ENCODE measurements at regions not wholly inside any gene's neighbourhood (a gene's known extent, or its start where the extent isn't known, plus 50 kb on each side); places are given as distances from the start of the nearest gene placed in this dataset.

DNA sequence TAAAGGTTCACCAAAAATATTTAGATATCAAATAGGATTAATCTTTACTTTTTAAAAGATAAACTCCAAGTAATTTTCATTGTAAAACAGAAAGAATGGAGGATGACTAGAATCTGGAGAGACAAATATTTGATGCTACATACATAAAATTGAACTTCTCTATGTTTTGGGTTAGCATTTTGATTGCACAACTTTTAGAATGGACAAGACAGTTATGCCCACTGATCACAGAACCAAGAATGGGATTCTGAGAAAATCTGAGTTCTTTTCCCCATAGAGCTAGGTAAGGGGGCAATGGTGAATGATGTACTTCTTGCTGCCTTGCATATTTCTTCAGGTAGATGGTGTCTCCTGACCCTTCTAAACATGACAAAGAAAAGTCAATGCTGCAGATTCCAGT is 191.2 kb upstream of the ZEB2 start:
- no peak for ATAC-seq

DNA sequence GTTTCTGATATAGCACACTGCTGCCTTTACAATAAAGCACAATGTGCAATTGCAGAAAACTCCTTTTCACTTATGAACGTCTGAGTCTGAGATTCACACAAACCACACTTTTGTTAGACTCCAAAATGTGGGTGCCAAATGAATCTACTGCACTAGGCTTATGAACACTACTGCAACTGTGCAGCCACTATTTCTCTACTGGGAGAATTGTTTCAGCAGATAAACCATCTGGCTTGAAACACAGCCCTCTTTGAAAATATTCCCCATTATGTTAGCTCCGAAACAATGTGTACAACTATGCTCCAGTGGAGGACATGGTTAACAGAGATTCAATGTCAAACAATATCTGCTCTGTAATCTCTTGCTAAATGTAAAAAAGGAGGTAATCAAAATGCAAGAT is 188.7 kb upstream of the ZEB2 start:
- no peak for ATAC-seq

DNA sequence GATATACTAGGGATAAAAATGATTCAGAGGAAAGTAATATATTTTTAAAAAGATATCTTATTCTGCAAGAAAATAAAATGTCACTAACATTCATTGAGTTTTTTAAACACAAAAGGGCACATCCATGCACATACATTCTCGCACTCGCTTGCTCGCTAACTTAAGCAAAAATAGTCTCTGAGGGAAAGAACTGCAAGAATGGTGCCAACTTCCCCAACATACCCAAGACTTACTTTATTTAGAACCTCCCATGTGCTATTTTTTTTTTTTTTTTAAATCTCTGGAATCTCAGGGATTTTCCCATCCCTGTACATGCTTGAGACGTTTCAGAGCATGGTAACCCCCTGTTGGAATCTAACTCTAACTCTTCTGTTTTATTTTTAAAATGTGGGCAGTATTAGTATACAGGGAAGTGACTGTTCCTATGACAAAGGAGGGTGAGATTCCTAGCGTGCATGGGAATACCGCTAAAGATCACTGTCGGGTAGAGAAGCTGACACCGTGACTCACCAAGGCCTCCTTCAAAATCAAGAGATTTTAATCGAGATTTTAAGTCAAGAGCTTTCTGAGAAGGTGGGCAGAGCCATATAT is 187.9 kb upstream of the ZEB2 start:
- ATAC-seq, result no peak

DNA sequence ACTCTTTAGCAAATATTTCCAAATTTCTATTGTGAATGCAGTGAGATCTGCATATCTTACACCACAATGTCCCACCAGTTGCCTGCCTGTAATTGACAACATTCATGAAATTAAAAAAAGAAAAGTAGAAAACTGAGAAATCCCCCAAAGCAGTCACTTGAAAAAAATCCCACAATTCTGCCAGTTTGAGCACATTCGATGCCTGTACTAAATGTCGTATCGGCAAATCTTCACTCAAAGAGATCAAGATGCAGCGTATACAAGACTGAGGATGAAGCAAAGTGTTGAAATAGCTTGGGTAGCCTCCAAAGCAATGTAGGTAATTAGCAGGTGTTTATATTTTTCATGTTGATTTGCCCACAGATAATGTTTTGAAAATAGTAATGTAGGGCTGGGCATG is 186.7 kb upstream of the ZEB2 start:
- ATAC-seq, result no peak

DNA sequence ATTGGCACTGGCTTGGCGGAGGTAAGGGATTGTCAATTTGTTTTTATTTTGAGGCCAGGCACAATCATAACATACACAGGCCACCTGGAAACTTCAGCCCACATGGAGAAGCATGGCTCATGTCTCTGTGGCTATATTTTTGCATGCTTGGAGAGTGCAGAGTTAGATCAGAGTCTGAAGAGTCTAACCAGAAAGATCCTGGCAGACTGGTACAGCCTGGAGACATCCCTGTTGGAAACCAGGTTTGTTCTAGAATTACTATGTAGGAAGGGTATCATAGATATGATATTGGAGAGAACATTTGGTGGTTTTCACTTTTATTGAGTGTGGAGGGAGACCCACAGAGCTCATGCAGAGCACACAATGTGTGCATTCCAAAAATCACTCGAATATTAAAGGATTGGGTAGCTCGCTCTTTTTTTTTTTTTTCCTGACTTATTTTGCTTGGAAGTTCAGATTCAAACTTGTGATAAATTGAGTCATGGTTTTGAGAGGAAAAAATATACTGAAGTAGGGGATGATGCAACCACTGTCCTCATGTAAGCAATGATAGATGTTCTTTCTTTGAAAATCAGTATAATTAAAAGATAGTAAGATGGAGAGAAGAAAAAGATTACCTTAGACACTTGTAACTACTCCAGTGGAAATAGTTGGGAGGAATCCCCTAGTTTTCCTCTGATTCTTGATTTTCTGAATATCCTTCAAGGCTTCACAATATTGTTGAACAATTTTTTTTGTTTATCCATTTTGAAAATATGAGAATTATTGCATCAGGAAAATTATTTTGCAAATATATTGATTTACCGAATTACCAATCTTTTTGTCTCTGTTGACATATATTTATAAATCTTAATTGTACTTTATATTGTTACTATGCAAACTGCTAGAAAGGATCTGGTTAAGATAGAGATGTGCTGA is 185.7 kb upstream of the ZEB2 start:
- no peak for ATAC-seq

DNA sequence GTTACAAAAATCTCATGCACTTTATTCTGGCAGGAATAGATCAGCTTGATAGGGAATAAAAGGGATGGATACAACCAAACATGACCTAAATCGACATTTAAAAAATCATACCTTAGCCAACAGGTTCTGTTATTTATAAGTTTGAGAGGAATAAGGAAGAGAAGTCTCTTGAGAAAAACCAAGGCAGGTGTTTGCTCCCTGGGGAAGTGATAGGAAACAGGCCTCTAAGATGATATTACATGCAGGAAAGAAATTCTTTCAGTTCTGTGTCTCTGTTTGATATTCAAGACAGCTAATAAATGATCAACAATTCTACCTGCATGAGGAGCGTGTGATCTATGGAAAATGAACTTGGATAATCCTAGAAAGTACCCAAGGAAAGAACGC is 184.8 kb upstream of the ZEB2 start:
- no peak for ATAC-seq

DNA sequence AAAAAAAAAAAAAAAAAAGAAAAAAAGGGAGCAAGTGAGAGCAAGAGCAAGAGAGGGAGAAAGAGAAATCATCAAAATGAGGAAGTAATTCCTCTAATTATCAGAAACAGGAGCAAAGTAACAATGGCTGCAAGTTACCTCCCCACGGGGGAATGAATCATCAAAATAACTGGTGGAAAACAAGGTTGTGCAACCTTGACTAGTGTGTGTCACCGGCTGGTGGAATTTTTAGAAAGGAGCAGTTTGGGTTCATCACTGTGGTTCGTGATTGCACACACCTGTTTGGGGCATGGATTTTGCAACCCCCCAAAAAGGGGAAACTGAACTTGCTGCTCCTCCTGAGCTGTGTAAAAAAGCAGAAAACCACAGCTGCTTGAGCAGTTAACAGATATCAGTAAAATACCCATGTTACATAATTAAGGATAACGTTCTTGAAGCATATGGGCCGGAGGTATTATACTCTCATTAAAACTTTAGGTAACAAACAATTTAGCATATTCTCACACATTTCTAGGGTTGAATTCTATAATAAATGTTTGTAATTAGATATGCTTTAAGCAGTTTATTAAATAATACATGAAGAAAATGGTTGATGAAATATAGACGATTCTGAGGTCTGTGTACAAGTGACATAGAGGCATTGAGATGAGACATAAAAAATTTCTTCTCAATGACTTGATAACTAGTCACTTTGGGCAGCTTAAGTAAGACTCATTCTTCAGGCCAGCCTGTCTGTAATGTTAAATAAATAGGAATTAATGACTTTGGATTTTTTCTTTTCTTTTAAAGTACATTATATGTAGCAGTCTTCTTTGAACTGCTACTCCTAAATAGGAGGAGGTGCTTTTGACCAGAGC is 184.2 kb upstream of the ZEB2 start:
- peak; percentile 28 to 51 for ATAC-seq

DNA sequence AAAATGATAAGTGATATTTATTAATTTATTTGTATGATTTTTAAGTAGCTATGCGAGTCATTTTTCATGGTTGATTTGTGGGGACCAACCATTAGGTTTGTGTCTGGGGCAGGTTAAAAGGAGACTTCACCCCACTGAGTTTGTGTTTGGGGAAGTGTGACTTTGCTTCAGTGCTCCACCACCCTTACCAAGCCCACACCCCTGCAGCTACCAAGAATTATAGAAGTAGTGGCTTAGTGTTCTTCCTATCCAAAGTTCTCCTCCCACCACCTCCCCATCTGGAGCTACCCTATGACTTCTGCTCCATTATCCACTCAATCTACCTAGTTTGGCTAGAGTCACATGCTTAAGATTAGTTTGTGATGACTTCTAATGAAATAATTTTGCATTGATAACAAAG is 182.1 kb upstream of the ZEB2 start:
- no peak for ATAC-seq

DNA sequence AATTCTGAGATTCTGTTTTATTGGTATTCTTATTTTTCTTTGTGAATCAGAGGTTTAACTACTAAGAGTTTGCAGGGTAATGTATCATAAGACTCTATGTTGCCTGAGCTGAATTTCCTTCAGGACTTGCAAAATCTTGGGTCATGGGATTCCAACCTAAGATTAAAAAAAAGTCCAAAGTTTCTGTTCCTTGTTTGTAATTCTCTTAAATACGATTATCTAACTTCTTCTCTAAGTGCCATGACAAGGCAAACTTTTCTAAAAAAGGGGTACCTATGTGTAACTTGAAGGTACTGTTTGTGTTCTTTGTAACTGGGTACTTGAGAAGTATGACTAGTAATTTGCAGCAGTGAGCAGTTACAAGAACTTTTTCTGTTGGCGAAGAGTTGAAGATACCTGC is 181.3 kb upstream of the ZEB2 start:
- ATAC-seq, result no peak

DNA sequence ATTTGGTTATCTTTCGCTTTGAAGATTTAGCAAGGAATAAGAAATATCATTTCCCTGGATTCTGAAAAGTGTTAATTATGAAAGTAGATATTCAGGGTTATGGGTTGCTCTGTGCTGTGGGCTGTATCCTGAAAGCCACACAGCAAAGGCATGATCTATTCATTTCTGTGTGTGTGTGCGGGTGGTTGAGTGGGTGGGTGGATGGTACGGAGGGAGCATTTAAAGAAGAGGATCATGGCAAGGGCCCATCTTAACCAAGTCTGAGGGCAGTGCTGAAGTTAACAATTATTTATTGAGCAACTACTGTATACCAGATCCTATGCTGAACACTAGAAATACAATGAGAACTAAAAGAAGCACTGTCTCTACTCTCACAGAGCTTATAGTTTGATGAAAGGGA is 178.2 kb upstream of the ZEB2 start:
- no peak for ATAC-seq

DNA sequence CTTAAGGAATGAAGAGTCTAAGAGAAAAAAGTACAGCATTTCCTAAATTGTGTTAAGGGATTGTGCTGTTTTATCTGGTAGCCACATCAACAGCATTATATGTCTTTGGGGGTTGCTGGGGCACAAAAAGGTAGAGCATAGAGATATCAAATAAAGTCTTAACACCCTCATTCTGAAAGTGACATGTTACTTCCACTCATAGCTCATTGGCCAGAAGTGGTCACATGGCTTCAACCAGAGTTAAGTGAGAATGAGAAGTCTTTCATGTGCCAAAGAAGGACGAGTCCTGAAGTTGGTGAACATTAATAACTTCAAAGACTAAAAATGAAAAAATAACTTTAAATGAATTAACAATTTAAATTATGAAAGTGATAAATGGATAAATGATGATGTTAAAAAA is 175.7 kb upstream of the ZEB2 start:
- no peak for ATAC-seq

DNA sequence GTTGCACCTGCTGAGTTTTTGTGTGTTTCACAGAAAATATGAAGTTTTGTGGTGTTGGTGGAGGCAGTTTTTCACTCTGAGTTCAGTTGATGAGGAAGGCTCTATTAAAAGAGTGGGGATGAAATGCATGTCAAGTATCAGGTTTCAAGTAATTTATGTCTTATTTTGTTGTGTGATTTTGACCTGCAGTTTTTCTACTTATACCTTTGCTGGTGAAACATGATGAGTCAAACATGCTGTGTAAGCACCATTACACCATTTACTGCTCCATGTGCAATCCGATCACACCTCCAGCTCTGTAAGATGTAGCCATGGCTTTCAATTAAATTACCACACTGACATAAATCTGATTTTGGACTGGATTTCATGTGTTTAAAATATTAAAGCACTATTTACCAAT is 174.5 kb upstream of the ZEB2 start:
- no peak for ATAC-seq

DNA sequence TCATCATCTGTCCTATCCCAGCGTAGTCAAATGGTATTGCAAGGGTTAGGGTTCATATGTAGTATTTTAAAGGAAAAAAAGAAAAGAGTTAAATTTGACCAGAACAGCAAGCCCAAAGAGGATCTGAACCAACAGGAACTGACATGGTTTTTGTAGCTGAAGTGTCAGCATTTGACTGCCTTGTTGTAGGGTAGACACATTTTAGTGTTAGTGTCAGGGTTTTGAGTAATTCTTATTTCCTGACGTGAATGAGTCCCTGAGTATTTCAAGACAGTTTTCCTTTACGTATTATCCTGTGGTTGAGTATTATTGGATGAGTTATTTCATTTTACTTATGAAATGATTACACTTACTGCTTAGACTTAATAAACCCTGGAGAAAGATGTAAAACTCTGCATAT is 173.3 kb upstream of the ZEB2 start:
- ATAC-seq, result no peak

DNA sequence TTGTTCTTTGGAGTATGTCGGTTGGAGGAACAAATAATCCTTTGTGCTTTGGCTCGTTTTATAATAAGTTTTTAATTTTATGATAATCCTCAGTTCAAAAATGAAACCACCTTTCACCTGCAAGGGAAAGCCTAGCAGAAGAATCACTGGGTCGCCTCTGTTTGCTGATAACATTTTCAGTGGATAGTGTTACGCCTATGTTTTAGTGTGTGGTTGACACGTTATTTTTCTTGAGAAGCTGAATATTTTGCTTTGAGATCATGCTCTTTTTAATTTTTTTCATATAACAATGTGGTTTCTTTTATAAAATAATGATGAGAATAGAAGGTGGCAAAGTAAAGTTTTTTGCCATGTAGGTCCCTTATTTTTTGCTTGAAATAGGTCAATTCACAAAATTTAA is 172.7 kb upstream of the ZEB2 start:
- ATAC-seq, result no peak

DNA sequence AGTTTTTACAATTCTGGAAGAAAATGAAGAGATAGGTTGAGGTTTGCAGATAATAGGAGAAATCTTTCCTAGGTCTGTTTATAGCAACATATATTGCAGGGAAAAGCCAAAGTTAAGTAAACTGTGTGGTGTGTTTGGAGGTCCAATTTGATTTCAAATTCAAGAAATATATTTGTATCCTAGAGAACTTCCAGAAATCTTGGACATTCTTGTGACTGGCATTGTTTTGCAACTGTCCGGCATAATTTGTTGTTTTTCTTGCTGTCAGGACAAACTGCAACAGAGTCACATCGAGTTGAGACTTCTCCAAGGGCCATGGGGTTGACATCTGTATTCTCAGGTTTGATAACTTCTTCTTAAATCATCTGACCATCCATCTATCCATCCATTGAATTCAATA is 170.9 kb upstream of the ZEB2 start:
- no peak for ATAC-seq

DNA sequence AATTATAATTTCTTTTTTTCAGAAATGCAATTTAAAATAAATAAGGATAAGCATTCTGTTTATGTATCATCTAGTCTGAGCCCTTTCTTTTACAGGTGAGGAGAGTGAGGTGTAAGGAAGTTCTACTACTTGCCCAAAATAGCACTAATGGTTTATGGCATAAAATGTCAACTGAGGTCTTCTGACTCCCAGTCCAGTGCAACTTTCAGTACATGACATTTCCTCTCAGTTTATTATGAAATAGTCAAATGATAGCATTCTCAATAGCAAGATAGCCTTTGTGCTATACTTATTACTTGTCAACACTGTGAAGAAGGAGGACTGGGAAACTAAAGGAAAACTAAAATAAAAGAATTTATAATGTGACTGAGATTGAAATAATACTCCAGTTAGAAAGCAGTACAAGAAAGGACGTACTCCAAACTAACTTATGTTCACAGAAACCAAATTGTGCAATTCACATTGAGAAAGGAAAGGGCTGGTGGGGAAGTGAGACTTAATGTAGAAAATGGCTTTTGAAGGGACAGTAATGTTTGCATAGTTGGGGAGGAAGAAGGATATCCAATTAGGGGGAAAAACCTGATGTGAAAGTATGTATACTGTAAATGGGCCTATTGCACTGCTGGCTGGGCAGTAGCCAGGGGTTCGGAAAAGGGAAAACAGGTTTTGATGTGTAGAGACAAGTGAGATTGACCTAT is 166.7 kb upstream of the ZEB2 start:
- no peak for ATAC-seq

DNA sequence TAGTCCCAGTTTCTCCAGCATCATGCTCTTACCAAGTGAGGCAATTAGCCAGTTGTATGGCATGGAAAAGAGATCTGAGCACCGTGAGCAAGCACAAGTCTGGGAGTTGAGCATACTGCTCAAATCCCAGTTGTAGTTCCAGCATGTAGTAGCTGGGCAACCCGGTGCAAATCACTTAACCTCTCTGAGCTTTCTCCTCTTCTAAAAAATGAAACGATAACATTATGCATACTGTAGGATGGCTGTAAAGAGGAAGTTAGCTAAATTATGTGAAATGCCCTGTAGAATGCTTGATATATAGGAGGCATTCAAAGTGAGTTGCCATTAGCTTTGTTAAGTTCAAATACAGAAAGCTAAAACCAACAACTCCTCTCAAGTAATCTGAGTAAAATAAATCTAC is 164.0 kb upstream of the ZEB2 start:
- no peak for ATAC-seq

DNA sequence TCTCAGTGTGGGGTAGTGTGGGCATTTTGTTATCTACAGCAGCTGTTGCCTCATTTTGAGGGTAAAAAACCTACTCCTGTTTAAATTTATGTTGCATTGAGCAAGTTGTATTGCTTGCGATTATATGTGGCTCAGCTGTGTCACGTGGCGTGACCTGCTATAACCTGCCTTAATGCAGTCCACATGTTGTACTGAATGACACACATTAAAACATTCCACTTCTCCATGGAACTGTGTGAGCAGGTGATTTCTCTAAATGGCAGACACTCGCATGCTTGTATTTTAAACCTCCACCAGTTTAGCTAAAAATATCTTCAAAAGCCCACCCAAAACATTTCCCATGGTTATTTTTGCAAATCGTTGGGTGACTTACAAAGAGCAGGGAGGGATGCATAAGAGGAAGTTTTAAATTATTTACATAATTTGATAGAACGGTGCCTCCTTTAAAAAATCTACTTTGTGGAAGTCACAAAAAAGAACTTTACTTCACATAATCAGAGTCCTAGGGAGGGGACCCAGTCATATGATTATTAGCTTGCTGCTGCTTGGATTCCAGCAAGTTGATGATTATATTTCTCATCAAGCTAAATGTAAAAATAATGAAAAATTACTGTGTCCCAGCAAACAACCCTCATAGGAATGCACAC is 163.3 kb upstream of the ZEB2 start:
- no peak for ATAC-seq

DNA sequence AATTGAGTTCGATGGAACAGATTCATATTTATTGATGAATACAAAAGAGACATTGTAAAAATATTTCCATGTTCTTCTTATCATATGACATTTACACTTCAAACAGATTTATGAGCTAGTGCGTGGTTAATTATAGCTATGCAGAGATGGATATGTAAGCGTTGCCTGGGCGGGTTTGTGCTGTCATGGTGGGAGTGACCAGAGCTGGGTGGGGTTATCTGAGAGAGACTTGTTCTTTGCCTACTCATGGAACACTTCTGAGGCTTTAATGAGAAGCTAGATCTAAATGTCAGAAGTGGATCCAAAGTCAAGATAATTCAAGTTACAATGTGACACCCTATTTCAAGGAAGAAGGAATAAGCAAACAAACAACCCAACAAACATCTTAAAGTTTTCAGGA is 162.3 kb upstream of the ZEB2 start:
- ATAC-seq, result no peak

DNA sequence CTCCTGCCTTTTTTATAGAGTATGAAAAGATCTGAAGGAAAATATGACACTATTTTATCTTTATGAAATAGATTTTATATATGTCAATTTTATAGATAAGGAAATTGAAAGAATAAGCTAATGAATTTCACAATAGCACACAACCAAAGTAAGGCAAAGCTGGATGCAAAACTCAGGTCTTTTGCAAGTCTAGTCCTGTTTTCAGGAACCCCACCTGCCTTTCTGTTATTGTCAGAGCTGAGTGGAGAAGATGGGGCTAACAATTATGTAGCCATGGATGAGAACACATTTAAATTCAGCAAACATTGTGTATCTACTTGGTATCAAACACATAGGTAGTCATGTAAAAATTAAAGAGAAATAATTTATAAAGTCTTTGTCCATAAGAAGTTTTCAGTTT is 161.5 kb upstream of the ZEB2 start:
- no peak for ATAC-seq

DNA sequence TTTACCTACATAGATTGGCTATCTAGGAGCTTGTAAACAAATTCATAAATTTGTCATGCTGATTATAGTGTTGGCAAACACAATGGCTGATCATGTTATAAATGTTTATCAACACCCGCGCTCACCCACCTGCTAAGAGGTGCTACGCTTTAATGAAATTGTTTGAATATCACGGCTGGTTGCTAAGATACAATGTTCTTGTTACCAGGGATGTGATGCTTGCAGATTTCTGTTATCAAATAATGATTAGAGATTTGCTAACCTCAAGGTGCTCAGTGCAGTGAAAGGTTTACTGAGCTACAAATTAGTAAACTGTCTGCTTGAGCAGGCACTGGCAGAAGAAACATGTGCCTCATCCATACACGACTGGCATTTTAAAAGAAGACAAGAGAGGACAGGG is 160.0 kb upstream of the ZEB2 start:
- no peak for ATAC-seq

DNA sequence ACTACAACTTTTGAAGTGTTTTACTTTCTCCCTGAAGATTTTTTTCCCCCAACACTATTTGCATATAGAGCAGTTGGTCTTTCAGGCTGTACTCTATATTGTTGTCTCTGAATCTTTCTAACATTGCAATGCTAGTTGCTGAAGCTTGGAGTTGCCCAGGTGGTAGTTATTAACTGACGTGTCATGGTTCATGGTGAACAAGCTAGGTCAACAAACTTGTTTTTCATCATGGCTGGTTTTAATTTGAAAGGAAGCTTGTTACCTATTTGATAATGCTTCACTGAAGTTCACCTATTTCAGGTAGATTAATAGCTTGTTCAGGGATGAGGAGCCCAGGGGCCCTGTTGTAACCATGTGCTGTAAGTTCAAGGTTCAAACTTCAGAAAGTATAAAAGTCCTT is 158.8 kb upstream of the ZEB2 start:
- ATAC-seq, result no peak

DNA sequence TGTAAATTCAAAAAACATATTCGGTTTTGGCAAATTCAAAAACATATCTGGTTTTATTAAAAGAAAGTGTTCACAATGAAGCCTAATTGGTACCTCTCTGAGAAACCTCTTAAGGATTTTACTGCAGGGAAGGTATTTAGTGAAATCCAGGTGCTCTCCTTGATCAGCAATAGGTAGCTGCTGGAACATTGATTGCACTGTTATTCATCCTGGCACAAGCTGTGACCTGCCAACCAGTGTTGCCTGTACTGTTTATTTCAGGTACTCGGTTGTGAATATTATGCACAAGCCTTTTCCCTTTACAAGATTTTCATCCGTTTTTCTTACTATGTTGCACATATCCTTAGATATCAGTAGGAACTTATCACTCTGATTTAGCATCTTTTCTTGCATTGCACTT is 155.8 kb upstream of the ZEB2 start:
- ATAC-seq, result no peak
